DND-41 (cell line): ENCODE measurements at regions not wholly inside any gene's neighbourhood (a gene's known extent, or its start where the extent isn't known, plus 50 kb on each side); places are given as distances from the start of the nearest gene placed in this dataset.

ENCODE experiments used
- CTCF ChIP-seq: IDR thresholded peaks from 2 replicates; pipeline ENCODE4 v1.5.1; 2012; ENCODE audit warnings: borderline replicate concordance, low read length, moderate library complexity, mild to moderate bottlenecking; ENCODE audit not compliant: poor library complexity, severe bottlenecking; ENCODE audit errors: extremely low read depth
- EZH2 ChIP-seq: IDR thresholded peaks from 3 replicates; pipeline ENCODE4 v1.6.1; 2012; ENCODE audit warnings: borderline replicate concordance, low read depth, mild to moderate bottlenecking, moderate library complexity, low read length, inconsistent platforms; ENCODE audit not compliant: severe bottlenecking

- TF ChIP-seq CTCF (no peak), EZH2 (no peak)
Measured at GRCh38 chr2:122899614-122900013, 1125.5 kb upstream of the CNTNAP5 start.
